Keratinocyte (primary cell): ENCODE measurements at regions not wholly inside any gene's neighbourhood (a gene's known extent, or its start where the extent isn't known, plus 50 kb on each side); places are given as distances from the start of the nearest gene placed in this dataset.

Experiments used
- DNase-seq: peaks from one replicate; pipeline ENCODE4 v3.0.0-alpha.2; 2011; ENCODE audit warnings: low read depth, missing footprints, low spot score
- FAIRE-seq: peaks from 2 replicates; lab custom pipeline; 2011; peaks lifted over from hg19 to GRCh38; lab: Jason Lieb, UNC
- H2AFZ ChIP-seq: 2 replicates; pipeline ENCODE4 v1.6.0; 2012; ENCODE audit warnings: low read length, control low read depth, inconsistent platforms; ENCODE audit not compliant: control insufficient read depth
- H3K27ac ChIP-seq: 2 replicates; pipeline ENCODE4 v1.5.1; 2011; ENCODE audit warnings: low read length; ENCODE audit not compliant: control insufficient read depth, insufficient read depth
- H3K27me3 ChIP-seq: 3 replicates; pipeline ENCODE4 v1.6.0; 2011; ENCODE audit warnings: low read length; ENCODE audit not compliant: control insufficient read depth, insufficient read depth; ENCODE audit errors: extremely low read depth
- H3K36me3 ChIP-seq, 2 experiments: 2 replicates in 1 of 2; 3 replicates in 1 of 2; pipeline ENCODE4 v1.5.1; 2011; ENCODE audit warnings: low read length in 2 of 2, mild to moderate bottlenecking in 1 of 2; ENCODE audit not compliant: control insufficient read depth in 2 of 2, insufficient read depth in 2 of 2; ENCODE audit errors: extremely low read depth in 1 of 2
- H3K4me1 ChIP-seq: 3 replicates; pipeline ENCODE4 v1.5.1; 2011; ENCODE audit warnings: low read length; ENCODE audit not compliant: control insufficient read depth, insufficient read depth; ENCODE audit errors: extremely low read depth
- H3K4me2 ChIP-seq: 3 replicates; pipeline ENCODE4 v1.6.0; 2011; ENCODE audit warnings: low read depth, low read length; ENCODE audit not compliant: control insufficient read depth, insufficient read depth; ENCODE audit errors: extremely low read depth
- H3K4me3 ChIP-seq, 3 experiments: fragments of 200-600 bp in 1 of 3; sonication (generic) in 1 of 3; 2 replicates in 2 of 3; 3 replicates in 1 of 3; pipeline ENCODE4 v1.5.1; 2011 to 2016; ENCODE audit warnings: low read length in 3 of 3, mild to moderate bottlenecking in 3 of 3, control low read depth in 2 of 3, inconsistent platforms in 1 of 3, low read depth in 1 of 3, mixed read lengths in 1 of 3, mixed run types in 1 of 3, moderate library complexity in 1 of 3; ENCODE audit not compliant: control insufficient read depth in 2 of 3, insufficient read depth in 2 of 3; ENCODE audit errors: extremely low read depth in 1 of 3
- H3K79me2 ChIP-seq: 2 replicates; pipeline ENCODE4 v1.6.0; 2012; ENCODE audit warnings: low read length; ENCODE audit not compliant: control insufficient read depth, insufficient read depth
- H3K9ac ChIP-seq: 3 replicates; pipeline ENCODE4 v1.6.0; 2011; ENCODE audit warnings: low read length; ENCODE audit not compliant: control insufficient read depth, insufficient read depth; ENCODE audit errors: extremely low read depth
- H3K9me1 ChIP-seq: 3 replicates; pipeline ENCODE4 v1.6.0; 2011; ENCODE audit warnings: low read length; ENCODE audit not compliant: control insufficient read depth, insufficient read depth; ENCODE audit errors: extremely low read depth
- H3K9me3 ChIP-seq: 2 replicates; pipeline ENCODE4 v1.5.1; 2012; ENCODE audit warnings: low read depth, low read length; ENCODE audit not compliant: control insufficient read depth
- H4K20me1 ChIP-seq: 3 replicates; pipeline ENCODE4 v1.6.0; 2011; ENCODE audit warnings: low read length; ENCODE audit not compliant: control insufficient read depth, insufficient read depth; ENCODE audit errors: extremely low read depth
- CTCF ChIP-seq, 3 experiments: IDR thresholded peaks in 1 of 3; conservative IDR thresholded peaks in 1 of 3; optimal IDR thresholded peaks in 1 of 3; 2 replicates in 2 of 3; 3 replicates in 1 of 3; pipeline versions ENCODE3 to v1.5.1; 2011; ENCODE audit warnings: low read length in 3 of 3, mild to moderate bottlenecking in 3 of 3, moderate library complexity in 2 of 3, control low read depth in 1 of 3, inconsistent platforms in 1 of 3; ENCODE audit not compliant: insufficient read depth in 2 of 3; ENCODE audit errors: extremely low read depth in 1 of 3
- EZH2 ChIP-seq: IDR thresholded peaks from one replicate; pipeline ENCODE4 v1.6.1; 2012; ENCODE audit warnings: inconsistent platforms, mild to moderate bottlenecking, low read length, moderate library complexity
- dilution Hi-C: fragments of 300-500 bp; cut with MboI; formaldehyde crosslinking; loops from one replicate; pipeline ENCODE4 v1.7.0; 2020; ENCODE audit warnings: low sequenced_read_pairs; ENCODE audit not compliant: extremely low pct_ligation_motif_present

GRCh38 chr2:195595825-195596224, 61.2 kb upstream of the SLC39A10 start:
- Histone ChIP-seq H3K27me3 (no peaks in the 10 kb centered on the region), H3K27ac (no peak overlapping the region), H3K79me2 (no peaks in the 10 kb centered on the region), H3K9me3 (no peaks in the 10 kb centered on the region), H3K4me3 (no peak overlapping the region), H3K9ac (no peak overlapping the region), H2AFZ (no peak overlapping the region), H3K4me2 (no peak overlapping the region), H3K4me1 (peaks cover 1% of the 10 kb centered on the region), H3K36me3 (no peaks in the 10 kb centered on the region), H4K20me1 (no peaks in the 10 kb centered on the region), H3K9me1 (no peaks in the 10 kb centered on the region)
- DNase-seq, result no peak
- FAIRE-seq, result no peak
- TF ChIP-seq CTCF (optimal IDR thresholded peaks at IDR 0.05 in 1 of 3, IDR thresholded peaks at IDR 0.05 in 1 of 3, conservative IDR thresholded peaks at IDR 0.05 in 1 of 3; ENCODE audit: extremely low read depth in 1 of 3, insufficient read depth in 2 of 3, low read length in 3 of 3) (no peak), EZH2 (no peak)
- dilution Hi-C loops, result no loop called here

- TF ChIP-seq CTCF (optimal IDR thresholded peaks at IDR 0.05 in 1 of 3, IDR thresholded peaks at IDR 0.05 in 1 of 3, conservative IDR thresholded peaks at IDR 0.05 in 1 of 3; ENCODE audit: extremely low read depth in 1 of 3, insufficient read depth in 2 of 3, low read length in 3 of 3), result no peak
- TF ChIP-seq EZH2, result no peak
- no peak for FAIRE-seq
- Histone ChIP-seq H3K4me1 (no peaks in the 10 kb centered on the region), H3K27ac (no peak overlapping the region), H3K36me3 (no peaks in the 10 kb centered on the region), H3K27me3 (no peaks in the 10 kb centered on the region), H3K4me3 (no peak overlapping the region), H3K79me2 (no peaks in the 10 kb centered on the region), H3K9me1 (no peaks in the 10 kb centered on the region), H3K9me3 (no peaks in the 10 kb centered on the region), H3K9ac (no peak overlapping the region), H3K4me2 (no peak overlapping the region), H4K20me1 (no peaks in the 10 kb centered on the region), H2AFZ (no peak overlapping the region)
- no peak for DNase-seq
- dilution Hi-C loops, result no loop called here
Observed at GRCh38 chr2:195594919-195595694, 61.9 kb upstream of the SLC39A10 start.
